Activated naive CD4-positive, alpha-beta T cell treated with Interleukin-2 at 50 U/mL for 16 hours (primary cell): ENCODE measurements at regions not wholly inside any gene's neighbourhood (a gene's known extent, or its start where the extent isn't known, plus 50 kb on each side); places are given as distances from the start of the nearest gene placed in this dataset.

Experiments
- DNase-seq: peaks from one replicate; pipeline ENCODE4 v3.0.0-alpha.2; 2020

DNA sequence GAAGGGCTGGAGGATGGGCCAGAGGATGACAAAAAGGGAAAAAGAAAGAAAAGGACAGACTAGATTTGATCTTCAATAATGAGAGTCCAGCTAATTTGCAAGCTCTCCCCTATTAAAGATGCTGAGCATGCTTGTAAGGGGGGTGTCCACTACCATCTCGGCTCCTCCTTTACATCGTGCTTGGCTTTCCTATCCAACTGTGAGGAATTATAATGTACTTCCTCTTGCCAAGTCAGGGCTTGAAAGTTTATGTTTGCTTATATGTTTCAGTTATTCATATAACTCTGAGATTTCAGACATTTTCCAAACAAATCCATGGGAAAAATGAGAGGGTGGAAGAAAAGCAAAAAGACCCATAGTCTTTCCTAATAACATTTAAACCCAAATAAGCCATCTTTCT lies 387.1 kb downstream of the METTL15 start:
- no peak for DNase-seq

DNA sequence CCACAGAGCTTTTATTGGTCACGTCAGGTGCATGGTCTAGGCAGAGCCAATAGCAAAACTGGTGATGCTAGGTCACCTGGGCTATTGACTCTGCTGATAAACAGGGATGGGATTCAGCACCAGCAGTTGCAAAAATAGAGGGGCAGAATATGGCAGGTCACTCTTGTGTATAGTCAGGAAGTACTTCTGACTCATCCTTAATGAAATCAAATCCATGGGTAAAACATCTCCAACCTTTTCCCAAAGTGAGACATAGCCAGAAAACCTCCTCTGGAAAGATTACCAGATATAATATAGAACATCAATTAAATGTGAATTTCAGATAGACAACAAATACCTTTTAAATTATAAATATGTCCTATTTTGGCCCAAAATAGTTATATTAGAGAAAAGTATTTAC lies 383.2 kb downstream of the METTL15 start:
- DNase-seq, result no peak

DNA sequence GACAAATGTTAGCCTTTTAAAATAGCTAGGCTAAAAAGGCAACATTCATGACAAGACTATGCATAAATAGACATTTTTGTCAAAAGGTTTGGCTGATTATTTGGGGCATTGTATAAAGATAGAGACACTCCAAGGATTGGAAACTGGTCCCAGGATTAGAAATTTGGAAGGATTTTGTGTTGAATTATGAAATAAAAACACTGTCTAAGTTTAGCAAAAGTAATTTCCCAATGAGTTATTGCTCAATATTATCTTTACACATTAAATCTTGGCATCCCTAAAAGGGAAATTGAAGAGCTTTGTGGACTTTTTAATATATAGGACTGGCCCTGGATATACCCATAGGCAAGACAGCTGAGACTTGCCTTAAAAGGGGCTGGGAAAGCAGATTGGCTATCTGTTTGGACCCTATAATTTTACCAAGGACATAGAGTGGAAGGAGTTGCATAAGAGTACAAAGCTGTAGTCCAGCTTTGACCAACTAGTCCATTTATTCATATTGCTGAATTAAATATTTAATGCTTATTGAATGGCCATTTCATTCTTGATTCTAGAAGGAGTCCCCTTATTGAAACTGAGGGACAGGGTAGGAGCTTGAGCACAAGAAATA lies 382.7 kb downstream of the METTL15 start:
- no peak for DNase-seq

DNA sequence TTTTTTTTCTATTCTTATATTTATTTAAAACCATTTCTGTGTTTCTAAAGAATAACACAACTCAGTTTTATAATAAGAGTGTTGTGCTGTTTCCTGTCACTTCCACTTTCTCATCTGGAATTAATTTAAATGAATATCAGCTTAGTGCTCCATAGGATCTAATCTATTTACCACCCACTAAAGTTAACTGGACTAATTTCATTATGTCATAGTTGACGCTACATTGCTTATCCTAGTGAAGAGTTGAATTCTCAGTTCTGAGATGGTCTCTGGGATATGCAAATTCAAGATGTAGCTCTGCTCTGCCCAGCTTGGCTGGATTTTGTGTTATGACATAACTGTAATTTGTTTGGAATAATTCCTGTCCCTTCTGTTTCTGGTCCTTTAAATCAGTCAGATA lies 380.1 kb downstream of the METTL15 start:
- no peak for DNase-seq

DNA sequence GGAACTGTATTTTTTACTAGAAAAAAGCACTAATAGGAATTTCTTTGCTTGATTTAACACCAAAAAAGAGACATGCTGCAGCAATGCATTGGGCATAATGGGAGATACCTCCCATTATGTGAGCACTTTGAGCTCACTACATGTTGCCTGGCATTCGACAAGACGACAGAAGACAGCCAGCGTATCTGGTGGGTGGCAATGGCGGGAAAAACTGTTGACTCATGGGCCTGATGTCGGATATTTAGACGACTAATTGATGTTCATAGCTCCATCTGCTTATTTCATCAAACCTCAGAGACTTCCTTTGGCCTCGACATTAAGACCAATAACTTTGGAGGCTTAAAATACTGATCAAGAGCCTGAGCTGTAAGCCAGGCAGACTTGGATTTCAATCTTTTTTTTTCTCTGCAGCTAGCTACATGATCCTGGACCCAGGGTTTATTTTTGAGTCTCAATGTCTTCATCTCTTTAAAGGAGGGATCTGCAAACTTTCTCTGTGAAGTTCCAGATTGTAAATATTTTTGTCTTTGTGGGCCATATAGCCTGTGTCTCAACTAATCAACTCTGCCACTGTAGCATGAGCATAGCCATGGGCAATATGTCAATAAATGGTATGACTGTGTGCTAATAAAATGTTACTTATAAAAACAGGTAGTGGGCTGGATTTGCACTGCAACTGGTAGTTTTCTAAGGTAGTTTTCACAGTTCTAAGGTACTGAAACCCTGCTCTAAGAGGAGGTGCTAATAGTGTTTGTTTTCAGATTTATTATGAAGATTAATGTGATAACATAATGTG lies 375.1 kb downstream of the METTL15 start:
- DNase-seq, result no peak

DNA sequence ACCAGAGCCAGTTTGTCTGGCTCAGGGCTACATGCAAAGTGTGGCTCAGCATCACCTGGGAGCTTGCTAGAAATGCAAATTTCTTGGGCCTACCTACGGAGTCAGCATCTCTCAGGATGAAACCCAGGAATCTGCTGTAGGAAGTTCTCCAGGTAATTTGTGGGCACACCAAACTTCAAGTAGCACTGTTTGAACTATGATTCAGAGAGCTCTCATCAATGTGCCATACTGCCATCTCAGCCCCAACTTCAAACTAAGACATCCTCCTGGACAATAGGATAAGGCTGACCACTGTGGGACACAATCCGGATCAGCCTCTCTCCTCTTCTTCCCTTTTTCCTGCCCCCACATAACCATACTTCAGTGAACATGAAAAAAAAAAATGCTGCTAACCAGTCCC lies 374.5 kb downstream of the METTL15 start:
- DNase-seq, result no peak

DNA sequence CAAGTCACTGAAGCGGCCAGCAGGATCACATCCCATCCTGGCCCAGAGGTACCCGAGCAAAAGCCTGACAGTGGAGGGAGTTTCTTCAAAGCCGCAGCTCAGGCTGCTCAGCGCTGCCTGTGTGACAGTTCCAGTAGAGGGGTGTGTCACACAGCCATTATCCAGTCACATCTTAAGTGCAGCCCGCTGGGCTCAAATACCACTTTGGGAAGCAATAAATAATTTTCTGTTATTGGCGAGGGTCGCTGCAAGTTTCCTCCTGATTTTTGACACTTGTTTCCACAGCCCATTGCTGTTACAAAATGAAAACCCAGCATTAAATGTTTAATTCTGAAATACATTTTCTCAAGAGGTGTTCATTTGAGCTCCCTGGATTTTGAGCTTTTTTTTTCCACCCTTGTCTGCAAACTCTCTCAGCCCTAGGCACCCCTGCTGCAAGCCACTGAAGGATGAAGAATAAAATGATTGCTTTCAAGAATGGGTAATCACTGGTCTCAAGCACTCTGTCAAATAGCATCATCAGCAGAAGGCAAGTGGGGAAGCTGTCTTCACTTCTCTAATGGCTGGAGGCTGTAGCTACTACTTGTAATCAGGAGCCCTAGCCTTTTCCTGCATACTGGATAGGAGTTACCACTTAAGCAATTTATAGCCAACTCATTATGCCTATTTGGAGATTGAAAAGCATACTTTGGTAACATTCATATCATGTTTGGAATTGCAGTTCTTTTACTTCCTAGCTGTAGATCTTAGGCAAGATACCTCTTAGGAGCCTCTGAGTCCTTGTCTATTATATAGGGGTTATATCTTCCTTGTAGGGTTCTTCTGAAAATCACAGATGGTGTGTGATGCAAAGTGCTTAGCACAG lies 373.7 kb downstream of the METTL15 start:
- no peak for DNase-seq

DNA sequence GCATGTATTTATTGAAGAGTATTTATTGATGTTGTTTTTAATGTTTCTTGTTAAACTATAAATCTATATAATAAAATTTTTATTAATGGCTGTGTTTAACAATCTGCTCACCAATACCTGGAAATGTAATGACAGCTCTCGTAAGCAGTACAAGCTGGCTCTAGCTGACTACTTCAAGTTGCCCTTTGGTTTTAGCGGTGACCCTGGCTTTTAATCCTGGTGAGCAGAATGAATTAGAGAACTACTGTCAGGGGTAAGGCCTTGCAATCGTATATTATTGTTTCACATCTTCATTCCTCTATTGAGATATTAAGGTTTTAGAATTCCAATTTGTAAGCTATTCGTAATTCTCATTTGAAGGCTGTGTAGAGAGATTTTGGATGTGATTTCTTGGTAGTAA lies 372.2 kb downstream of the METTL15 start:
- no peak for DNase-seq

DNA sequence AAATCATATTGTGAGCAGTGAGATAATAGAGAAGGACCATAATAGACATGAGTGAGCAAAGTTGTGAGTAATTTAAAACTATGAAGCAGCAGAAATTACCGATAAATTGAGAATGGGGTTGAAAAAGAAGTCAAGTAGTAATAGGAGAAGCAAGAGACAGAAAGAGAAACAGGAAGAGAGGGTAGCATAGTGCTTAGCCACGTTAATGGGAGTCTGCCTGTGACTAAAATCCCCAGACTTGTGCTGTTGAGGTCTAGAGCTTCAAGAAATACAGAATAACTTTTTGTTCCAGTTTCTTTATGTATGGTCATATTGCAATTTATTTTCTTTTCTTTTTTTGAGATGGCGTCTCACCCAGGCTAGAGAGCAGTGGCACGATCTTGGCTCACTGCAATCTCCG lies 368.7 kb downstream of the METTL15 start:
- no peak for DNase-seq

DNA sequence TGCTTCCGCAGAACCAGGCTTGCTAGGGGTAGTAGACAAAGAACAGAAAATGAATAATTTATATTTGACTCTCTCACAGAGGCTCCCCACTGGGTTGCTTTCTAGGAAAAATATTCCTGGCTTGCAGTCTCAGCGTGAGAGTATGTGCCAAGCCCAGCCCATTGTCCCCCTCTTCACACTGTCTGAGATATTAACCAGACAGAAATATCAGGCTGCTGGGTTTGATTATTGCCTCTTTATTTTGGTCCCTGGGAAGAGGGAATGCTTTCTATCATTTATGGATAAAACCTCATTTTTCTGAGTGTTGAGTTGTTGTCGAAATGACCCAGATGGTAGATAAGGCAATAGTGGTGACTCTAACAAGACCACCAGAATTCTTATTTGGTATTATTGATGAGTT lies 367.9 kb downstream of the METTL15 start:
- no peak for DNase-seq

DNA sequence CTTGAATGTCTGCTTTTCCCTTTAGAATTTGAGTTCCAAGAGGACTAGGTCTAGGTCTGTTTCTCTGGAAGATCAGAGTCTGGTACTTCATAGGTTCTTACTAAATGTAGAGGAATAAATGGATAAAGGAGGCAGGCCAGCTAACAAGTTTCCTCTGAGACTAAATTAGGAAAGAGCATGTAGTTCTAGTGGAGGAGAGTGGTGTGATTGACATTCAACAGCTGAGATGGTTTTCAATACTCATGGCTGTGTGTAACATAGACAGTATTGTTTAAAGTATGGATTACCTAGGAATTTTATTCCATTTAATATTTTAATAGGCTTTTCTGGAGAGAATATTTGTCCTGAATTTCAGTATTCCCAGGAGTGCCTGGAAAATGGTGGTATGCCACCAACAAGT lies 364.7 kb downstream of the METTL15 start:
- no peak for DNase-seq

DNA sequence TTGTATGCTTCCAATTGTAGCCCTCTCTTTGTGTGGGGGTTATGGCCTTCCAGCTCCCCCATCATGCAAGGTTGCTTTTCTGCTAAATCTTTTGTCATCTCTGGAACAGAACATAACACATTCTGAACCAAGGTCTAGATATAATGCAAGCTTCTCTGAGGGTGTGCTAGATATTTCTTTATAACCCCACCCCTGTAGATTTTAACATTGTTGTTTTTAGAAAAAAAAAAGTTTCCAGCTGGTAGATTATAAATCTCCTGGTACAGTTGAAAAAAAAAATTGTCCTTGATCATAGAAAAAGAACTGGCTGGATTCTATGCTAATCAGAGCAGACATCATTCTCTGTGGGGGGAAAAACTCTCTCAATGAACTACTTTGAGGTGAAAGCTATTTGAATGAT lies 363.3 kb downstream of the METTL15 start:
- DNase-seq, result no peak

DNA sequence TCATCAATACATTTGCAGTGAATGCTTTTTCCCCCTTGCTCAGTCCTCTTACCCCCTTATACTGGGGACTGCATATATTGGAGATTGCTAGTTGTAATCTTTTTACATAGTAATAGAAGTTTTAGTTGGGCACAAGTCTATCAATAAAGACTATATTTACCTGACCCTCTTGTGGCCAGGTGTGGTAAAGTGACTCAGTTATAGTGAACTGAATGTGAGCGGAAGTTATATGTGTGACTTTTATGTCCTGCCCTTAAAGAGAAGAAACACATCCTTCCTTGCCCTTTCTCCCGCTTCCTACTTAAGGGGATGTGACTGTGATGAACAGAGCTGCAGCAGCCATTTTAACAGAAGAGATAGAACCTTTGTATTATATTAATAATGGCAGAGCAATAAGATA lies 362.0 kb downstream of the METTL15 start:
- DNase-seq, result no peak

DNA sequence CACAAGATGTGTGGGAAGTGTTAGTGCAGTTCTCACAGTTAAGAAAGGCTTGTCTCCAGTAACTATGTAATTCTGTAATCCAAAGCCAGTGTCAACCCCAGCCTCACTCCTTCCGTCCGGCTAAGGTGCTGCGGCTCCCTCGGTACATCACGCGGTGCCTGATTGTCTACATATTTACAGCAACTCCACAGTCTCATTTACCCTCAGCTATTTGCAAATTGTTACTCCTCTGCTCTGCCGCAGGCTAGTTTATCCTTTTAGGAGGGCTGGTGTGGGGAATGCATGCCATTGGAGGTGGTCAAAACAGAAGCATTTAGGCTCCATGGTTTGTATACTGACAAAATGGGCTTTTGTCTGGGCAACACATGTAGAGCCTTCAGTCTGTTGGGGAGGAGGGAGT lies 358.3 kb downstream of the METTL15 start:
- DNase-seq, result no peak

DNA sequence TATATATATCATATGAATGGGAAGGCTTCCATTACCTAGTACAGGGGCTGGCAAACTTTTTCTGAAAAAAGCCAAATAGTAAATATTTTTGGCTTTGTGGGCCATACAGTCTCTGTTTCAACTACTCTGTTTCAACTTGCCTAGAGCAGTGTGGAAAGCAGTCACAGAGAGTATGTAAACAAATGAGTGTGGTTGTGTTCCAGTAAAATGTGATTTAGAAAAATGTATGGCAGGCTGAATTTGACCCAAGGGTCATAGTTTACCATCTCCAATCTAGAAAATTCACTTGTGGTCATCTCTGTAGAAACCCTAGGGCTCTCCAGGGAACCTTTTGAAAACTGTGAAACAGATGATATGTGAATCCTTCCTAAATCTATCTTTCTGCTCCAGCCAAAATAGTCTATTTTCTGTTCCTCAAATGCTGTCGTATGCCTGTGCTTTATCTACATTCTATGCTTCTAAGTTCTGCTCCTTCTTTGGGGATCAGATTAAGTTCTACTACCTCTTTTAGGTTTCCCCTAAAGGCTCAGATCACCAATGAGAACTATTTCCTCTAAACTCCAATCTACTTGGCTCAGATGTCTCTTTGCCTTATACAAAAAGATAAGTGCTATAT lies 356.2 kb downstream of the METTL15 start:
- DNase-seq, result no peak

DNA sequence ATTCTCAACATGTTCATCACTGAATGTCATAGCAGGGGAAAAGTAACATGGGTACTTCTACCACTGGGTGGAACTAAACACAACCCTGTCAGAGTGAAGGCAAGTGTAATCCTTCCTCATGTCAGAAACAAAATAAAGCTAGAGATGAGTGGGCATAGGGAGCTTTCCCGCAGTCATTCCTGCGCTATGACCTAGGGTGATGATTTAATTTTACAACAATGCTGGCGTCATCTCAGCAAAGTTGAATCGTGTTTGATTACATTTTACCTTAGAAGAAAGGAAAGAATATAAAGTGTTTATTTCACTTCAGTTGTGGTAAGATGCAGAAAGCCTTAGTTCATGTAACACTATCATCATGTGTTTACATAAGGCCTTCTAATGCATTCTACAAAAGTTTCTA lies 355.6 kb downstream of the METTL15 start:
- DNase-seq, result no peak

DNA sequence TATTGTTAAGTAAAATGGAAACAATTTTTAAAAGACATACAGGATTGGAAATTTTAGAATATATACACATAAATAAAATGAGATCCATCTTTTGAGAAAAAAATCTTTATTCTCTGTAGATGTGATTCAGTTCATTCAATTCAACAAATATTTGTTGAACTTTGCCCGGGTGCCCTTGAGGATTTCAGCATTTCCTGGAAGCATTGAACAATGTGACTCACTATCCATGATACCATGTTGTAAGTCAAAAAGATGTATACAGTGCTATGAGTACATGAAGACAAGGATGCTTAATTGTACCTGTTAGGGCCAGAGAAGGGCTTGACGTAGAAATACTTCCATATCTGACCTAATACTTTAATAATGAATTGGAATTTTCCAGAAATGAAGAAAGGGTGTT lies 353.7 kb downstream of the METTL15 start:
- DNase-seq, result no peak

DNA sequence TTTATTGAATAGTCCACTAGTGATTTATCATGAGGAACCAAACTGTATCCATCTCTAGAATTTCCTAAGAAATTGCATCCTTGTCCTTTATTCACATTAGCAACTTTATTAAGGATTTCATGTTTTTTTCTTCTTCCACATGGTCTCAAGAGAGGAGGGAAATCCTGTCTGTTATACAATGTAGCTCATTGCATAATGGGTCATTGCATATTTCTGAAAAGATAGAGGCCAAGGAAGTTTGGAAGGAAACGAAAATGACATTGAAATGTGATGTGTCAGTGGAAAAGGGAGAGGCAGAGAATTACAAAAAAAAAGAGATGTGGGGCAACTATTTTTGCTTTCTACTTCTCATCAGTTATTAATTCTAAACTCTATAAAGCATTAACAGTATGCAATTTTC lies 353.1 kb downstream of the METTL15 start:
- DNase-seq, result no peak

DNA sequence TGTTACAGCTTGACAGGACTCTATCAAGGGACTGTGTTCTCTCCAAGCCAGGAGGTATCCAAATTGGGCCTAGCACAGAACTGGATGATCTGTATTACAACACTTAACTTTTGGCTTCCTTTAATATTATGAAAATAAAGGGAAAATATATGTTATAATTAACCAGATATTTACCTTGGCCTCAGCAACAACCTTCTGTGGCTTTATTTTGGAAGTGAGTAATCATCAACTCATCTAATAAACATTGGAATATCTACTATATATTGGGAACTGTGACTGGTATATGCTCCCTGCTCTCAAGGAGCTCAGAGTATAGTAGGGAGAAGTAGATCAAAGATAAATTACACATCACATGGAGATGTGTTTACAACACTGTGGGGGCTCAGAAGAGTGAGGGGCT lies 352.2 kb downstream of the METTL15 start:
- no peak for DNase-seq

DNA sequence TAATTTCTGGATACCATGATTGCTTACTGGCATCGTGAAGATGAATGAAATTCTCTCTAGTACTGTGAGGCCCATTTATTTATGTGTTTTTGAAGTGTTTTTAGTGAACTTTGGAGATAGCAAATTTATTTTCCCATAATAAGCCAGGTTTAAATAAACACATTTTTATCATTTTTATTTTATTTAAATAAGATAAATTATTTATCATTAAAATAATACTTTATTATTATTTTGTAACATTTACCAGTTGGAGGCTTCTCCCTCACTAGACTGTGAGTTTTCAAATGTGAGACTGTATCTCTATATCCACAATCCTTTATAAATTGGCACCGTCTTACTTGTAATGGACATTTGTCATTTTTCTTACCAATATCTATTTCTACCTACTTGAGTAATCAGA lies 351.7 kb downstream of the METTL15 start:
- no peak for DNase-seq

DNA sequence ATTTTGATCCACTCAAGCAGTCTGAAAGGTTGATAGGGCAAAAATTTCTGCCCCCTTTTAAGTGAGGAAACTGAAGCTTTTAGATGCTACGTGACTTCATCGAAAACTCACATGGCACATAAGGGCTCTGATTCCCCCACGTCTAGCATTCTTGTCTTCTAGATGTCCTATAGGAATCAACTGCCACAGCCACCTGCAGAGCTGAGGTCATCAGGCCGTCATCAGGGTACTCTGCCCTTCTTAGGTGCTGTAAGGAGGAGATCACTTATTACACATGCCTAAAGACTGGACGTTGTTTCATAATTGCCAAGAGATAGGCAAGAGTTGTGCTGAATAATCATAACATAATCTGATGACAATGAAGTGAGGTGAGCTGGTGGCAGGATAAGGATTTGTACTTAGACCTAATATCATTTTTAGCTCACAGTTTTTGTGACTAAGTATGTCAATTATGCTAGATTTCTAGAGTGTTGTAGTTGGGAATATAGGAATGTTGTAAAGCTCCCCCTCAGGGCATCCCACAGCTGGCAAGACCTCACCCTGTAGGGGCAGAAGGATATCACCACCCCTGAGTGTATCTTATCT lies 349.4 kb downstream of the METTL15 start:
- no peak for DNase-seq

DNA sequence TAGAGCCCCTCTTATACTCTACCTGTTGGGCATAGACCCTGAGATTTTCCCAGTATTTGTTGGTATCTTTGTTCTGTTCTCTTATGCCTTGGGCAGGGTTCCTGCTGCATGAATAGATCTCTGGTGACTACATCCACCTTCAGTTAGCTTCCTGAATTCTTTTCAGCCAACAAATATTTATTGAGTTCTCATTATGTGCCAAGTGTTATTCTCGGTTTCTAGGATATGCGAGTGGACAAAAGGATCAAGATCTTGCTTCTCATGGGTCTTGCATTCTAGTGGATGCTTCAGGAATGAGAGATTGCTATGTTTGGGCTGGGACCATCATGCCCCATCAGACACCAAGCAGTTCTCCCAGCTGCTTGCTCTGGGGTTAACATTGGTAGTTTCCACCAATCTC lies 340.0 kb downstream of the METTL15 start:
- DNase-seq, result no peak

DNA sequence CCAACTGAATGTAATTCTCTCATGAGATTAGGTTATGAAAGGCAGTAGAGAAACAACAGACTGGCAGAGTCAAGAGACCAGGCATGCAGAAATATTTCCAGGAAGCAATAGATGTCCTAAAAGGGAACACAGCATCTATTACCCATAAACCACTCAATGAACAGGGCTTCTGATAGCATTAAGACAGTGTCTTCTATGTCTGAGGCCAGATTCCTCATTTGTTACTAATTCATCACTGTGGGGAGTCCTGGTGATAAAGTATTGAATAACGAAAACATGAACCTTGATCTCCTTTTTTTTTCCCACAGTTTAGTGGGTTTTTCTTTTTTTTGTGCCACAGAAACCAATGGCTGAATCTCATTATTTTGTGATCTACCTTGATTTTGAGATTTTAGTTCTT lies 339.0 kb downstream of the METTL15 start:
- no peak for DNase-seq
